ENCODE measurements at regions not wholly inside any gene's neighbourhood (a gene's known extent, or its start where the extent isn't known, plus 50 kb on each side); places are given as distances from the start of the nearest gene placed in this dataset.

GRCh38 chr2:129751409-129751808 is 228.1 kb upstream of the RAB6C start:
- DNase-seq (ENCODE audit: low spot score), result no peak
- Histone ChIP-seq H3K4me3 (replicated peaks in 1 of 3; ENCODE audit: insufficient read depth in 1 of 3, low read depth in 2 of 3, low read length in 3 of 3) (no peak overlapping the region), H3K9me3 (ENCODE audit: low read length) (no peaks in the 10 kb centered on the region), H3K4me1 (ENCODE audit: insufficient read depth, low read length) (no peaks in the 10 kb centered on the region), H3K27ac (ENCODE audit: extremely low read length, insufficient read depth, low read length) (no peak overlapping the region), H2AFZ (ENCODE audit: low read length) (no peak overlapping the region), H3K36me3 (replicated peaks in 1 of 2; ENCODE audit: control insufficient read depth in 1 of 2, insufficient read depth in 2 of 2, low read length in 2 of 2) (no peaks in the 10 kb centered on the region), H3K27me3 (ENCODE audit: control insufficient read depth in 1 of 2, insufficient read depth in 2 of 2, low read length in 2 of 2) (peaks cover 1 to 36% of the 10 kb centered on the region in 2 experiments; a peak in 3 of 5 replicates), H4K20me1 (ENCODE audit: insufficient read depth, low read length) (no peaks in the 10 kb centered on the region), H3K9ac (ENCODE audit: insufficient read depth, low read depth, low read length) (no peak overlapping the region), H3K79me2 (ENCODE audit: insufficient read depth, low read length) (no peaks in the 10 kb centered on the region), H3K4me2 (ENCODE audit: low read depth, low read length) (no peak overlapping the region)
- no peak for ATAC-seq
- peak; percentile 4 for FAIRE-seq
- TF ChIP-seq SUZ12 (IDR thresholded peaks at IDR 0.05; ENCODE audit: low read depth, low read length), result no peak
- no peak for TF ChIP-seq ZNF367 (CRISPR knock-in tag; IDR thresholded peaks at IDR 0.05; ENCODE audit: borderline replicate concordance)
- no peak for TF ChIP-seq SIX1 (CRISPR knock-in tag; IDR thresholded peaks at IDR 0.05; ENCODE audit: borderline replicate concordance)
- TF ChIP-seq ZNF747 (CRISPR knock-in tag; IDR thresholded peaks at IDR 0.05; ENCODE audit: borderline replicate concordance), result no peak
- TF ChIP-seq ZNF784 (CRISPR knock-in tag; IDR thresholded peaks at IDR 0.05; ENCODE audit: borderline replicate concordance), result no peak
- intact Hi-C loops (cut with micrococcal nuclease; ENCODE audit: unreplicated experiment) (no loop called here), in situ Hi-C loops (cut with HindIII; ENCODE audit: extremely low pct_ligation_motif_present, low pct_unique_long_range_greater_than_20kb) (no loop called here)
- BruUV-seq (replicated peaks), result no TSS peak
- POLR2A ChIA-PET, result no interaction called here
- 0% methylated on average over 1 of the region's 1 CpG for WGBS (ENCODE audit: low lambda C conversion rate)
- CTCF ChIA-PET (ENCODE audit: low intra/inter-chr PET ratio, low total read pairs), result no interaction called here

DNA sequence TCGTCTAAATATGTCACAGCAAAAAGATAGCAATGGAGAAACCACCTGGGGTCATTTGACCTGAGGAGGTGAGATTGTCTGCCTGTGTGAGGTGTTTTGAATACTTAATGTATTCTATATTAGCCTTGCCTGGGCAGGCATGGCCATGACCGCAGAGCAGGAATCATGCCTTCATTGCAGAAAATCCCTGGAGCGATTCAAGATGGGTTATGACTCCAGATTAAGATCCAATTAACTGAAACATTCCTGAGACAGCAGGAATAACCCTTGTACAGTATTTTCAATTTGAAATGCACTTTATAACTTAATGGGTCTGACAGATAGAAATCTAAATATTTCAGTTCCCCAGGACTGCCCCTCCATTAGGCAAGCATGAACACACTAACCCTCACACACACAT is 227.3 kb upstream of the RAB6C start:
- H3K27me3 ChIP-seq (ENCODE audit: control insufficient read depth in 1 of 2, insufficient read depth in 2 of 2, low read length in 2 of 2), result peaks cover 3 to 42% of the 10 kb centered on the region in 2 experiments; a peak in 4 of 5 replicates
- FAIRE-seq, result no peak
- no peak for ATAC-seq
- no peaks in the 10 kb centered on the region for H3K4me1 ChIP-seq (ENCODE audit: insufficient read depth, low read length)
- no peak overlapping the region for H2AFZ ChIP-seq (ENCODE audit: low read length)
- H3K9ac ChIP-seq (ENCODE audit: insufficient read depth, low read depth, low read length), result no peak overlapping the region
- no peak overlapping the region for H3K4me3 ChIP-seq (replicated peaks in 1 of 3; ENCODE audit: insufficient read depth in 1 of 3, low read depth in 2 of 3, low read length in 3 of 3)
- 0% methylated on average over 3 of the region's 3 CpGs for WGBS (ENCODE audit: low lambda C conversion rate)
- no peak for DNase-seq (ENCODE audit: low spot score)
- no TSS peak for BruUV-seq (replicated peaks)
- H3K9me3 ChIP-seq (ENCODE audit: low read length), result no peaks in the 10 kb centered on the region
- intact Hi-C loops (cut with micrococcal nuclease; ENCODE audit: unreplicated experiment) (no loop called here), in situ Hi-C loops (cut with HindIII; ENCODE audit: extremely low pct_ligation_motif_present, low pct_unique_long_range_greater_than_20kb) (no loop called here)
- ChIA-PET POLR2A (no interaction called here), CTCF (ENCODE audit: low intra/inter-chr PET ratio, low total read pairs) (no interaction called here)
- H3K4me2 ChIP-seq (ENCODE audit: low read depth, low read length), result no peak overlapping the region
- H3K36me3 ChIP-seq (replicated peaks in 1 of 2; ENCODE audit: control insufficient read depth in 1 of 2, insufficient read depth in 2 of 2, low read length in 2 of 2), result no peaks in the 10 kb centered on the region
- no peaks in the 10 kb centered on the region for H3K79me2 ChIP-seq (ENCODE audit: insufficient read depth, low read length)
- H4K20me1 ChIP-seq (ENCODE audit: insufficient read depth, low read length), result no peaks in the 10 kb centered on the region
- H3K27ac ChIP-seq (ENCODE audit: extremely low read length, insufficient read depth, low read length), result no peak overlapping the region
- no peak for TF ChIP-seq ZNF337 (CRISPR knock-in tag; IDR thresholded peaks at IDR 0.05; ENCODE audit: borderline replicate concordance, low read depth)
- TF ChIP-seq, protein P1, sequence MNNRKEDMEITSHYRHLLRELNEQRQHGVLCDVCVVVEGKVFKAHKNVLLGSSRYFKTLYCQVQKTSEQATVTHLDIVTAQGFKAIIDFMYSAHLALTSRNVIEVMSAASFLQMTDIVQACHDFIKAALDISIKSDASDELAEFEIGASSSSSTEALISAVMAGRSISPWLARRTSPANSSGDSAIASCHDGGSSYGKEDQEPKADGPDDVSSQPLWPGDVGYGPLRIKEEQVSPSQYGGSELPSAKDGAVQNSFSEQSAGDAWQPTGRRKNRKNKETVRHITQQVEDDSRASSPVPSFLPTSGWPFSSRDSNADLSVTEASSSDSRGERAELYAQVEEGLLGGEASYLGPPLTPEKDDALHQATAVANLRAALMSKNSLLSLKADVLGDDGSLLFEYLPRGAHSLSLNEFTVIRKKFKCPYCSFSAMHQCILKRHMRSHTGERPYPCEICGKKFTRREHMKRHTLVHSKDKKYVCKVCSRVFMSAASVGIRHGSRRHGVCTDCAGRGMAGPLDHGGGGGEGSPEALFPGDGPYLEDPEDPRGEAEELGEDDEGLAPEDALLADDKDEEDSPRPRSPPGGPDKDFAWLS (CRISPR knock-in tag; IDR thresholded peaks at IDR 0.05; ENCODE audit: borderline replicate concordance), result no peak
- no peak for TF ChIP-seq SATB2 (CRISPR knock-in tag; IDR thresholded peaks at IDR 0.05)
- TF ChIP-seq HOXD1 (CRISPR knock-in tag; IDR thresholded peaks at IDR 0.05), result no peak
- no peak for TF ChIP-seq RBM39 (IDR thresholded peaks at IDR 0.05; ENCODE audit: low read depth, low read length, poor library complexity, severe bottlenecking)
- no peak for TF ChIP-seq ZNF121 (CRISPR knock-in tag; IDR thresholded peaks at IDR 0.05)
- no peak for TF ChIP-seq NR2F6 (IDR thresholded peaks at IDR 0.05)
- TF ChIP-seq NR2F6 (CRISPR knock-in tag; IDR thresholded peaks at IDR 0.05), result no peak
- TF ChIP-seq TBX2 (CRISPR knock-in tag; IDR thresholded peaks at IDR 0.05; ENCODE audit: borderline replicate concordance), result no peak
- TF ChIP-seq SP140L (CRISPR knock-in tag; IDR thresholded peaks at IDR 0.05; ENCODE audit: borderline replicate concordance), result no peak
- TF ChIP-seq POGZ (CRISPR knock-in tag; IDR thresholded peaks at IDR 0.05), result no peak
